DND-41 (cell line): ENCODE measurements at regions not wholly inside any gene's neighbourhood (a gene's known extent, or its start where the extent isn't known, plus 50 kb on each side); places are given as distances from the start of the nearest gene placed in this dataset.

ENCODE experiments used
- CTCF ChIP-seq: IDR thresholded peaks from 2 replicates; pipeline ENCODE4 v1.5.1; 2012; ENCODE audit warnings: borderline replicate concordance, low read length, moderate library complexity, mild to moderate bottlenecking; ENCODE audit not compliant: poor library complexity, severe bottlenecking; ENCODE audit errors: extremely low read depth
- EZH2 ChIP-seq: IDR thresholded peaks from 3 replicates; pipeline ENCODE4 v1.6.1; 2012; ENCODE audit warnings: borderline replicate concordance, low read depth, mild to moderate bottlenecking, moderate library complexity, low read length, inconsistent platforms; ENCODE audit not compliant: severe bottlenecking

DNA sequence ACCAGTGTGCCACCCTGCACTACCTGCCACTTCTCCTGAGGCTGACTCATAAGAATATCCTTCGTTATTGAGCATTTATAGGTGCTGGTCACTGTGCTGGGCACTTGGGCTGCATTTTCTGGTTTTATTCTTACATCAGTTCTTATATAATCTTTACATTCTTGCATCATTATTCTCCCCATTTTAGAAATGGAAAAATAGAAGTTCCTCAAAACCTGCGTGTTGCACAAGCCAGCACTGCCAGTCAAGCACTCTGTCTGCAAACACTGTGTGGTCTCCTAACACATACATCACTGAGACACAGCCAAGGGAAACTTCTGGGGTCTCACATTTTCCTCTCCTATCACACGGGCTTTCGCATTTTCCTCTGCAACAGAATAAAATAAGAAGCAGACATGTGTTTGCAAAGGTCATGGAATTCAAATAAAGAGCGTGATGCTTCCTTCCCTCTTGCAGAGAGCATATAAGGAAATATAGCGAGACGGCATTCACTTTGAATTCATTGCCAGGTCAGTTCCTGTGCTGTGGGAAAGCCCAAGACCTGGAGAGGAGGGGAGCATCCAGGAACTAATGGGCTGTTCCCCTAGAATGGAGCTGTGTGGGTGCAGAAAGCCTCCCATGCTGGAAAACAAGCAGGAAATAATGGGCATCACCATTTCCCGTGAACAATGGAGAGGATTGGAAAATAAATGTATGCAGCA lies 73.9 kb upstream of the SEZ6L start:
- TF ChIP-seq CTCF, result no peak
- TF ChIP-seq EZH2, result no peak
